Trophoblast cell (in vitro differentiated cells and primary cell): ENCODE measurements at regions not wholly inside any gene's neighbourhood (a gene's known extent, or its start where the extent isn't known, plus 50 kb on each side); places are given as distances from the start of the nearest gene placed in this dataset.

ENCODE experiments used
- DNase-seq, 2 donors: peaks; one replicate each; pipeline ENCODE4 v3.0.0-alpha.2; 2016
- H2AFZ ChIP-seq: 2 replicates; pipeline ENCODE4 v1.6.1; 2013; ENCODE audit warnings: low read length, moderate library complexity, mild to moderate bottlenecking; ENCODE audit not compliant: insufficient read depth, poor library complexity
- H2AK5ac ChIP-seq: 2 replicates; pipeline ENCODE4 v1.6.1; 2013; ENCODE audit warnings: mild to moderate bottlenecking, low read length
- H2BK120ac ChIP-seq: 2 replicates; pipeline ENCODE4 v1.6.1; 2013; ENCODE audit warnings: low read length, mild to moderate bottlenecking, moderate library complexity; ENCODE audit not compliant: insufficient read depth, poor library complexity
- H2BK12ac ChIP-seq: 2 replicates; pipeline ENCODE4 v1.6.1; 2013; ENCODE audit warnings: mild to moderate bottlenecking, low read length, moderate library complexity
- H2BK5ac ChIP-seq: 2 replicates; pipeline ENCODE4 v1.6.1; 2013; ENCODE audit warnings: low read length, low read depth, moderate library complexity, mild to moderate bottlenecking; ENCODE audit not compliant: poor library complexity
- H3K14ac ChIP-seq: 2 replicates; pipeline ENCODE4 v1.6.1; 2013; ENCODE audit warnings: mild to moderate bottlenecking, low read length
- H3K18ac ChIP-seq: 2 replicates; pipeline ENCODE4 v1.6.1; 2013; ENCODE audit warnings: mild to moderate bottlenecking, low read length
- H3K23ac ChIP-seq: 2 replicates; pipeline ENCODE4 v1.6.1; 2013; ENCODE audit warnings: low read length
- H3K27ac ChIP-seq: 2 replicates; pipeline ENCODE4 v1.5.1; 2013; ENCODE audit warnings: low read depth, mild to moderate bottlenecking, inconsistent platforms, low read length, moderate library complexity
- H3K27me3 ChIP-seq: 2 replicates; pipeline ENCODE4 v1.6.1; 2013; ENCODE audit warnings: inconsistent platforms, mild to moderate bottlenecking, low read length, moderate library complexity; ENCODE audit not compliant: insufficient read depth
- H3K36me3 ChIP-seq, 2 experiments: 1 replicate in 1 of 2; 2 replicates in 1 of 2; pipeline ENCODE4 v1.6.1; 2013; ENCODE audit warnings: low read length in 2 of 2, mild to moderate bottlenecking in 2 of 2, moderate library complexity in 1 of 2; ENCODE audit not compliant: insufficient read depth in 2 of 2, control insufficient read depth in 1 of 2
- H3K4ac ChIP-seq: 2 replicates; pipeline ENCODE4 v1.6.1; 2013; ENCODE audit warnings: low read depth, mild to moderate bottlenecking, low read length, moderate library complexity
- H3K4me1 ChIP-seq, 2 experiments: 1 replicate in 1 of 2; 2 replicates in 1 of 2; pipeline ENCODE4 v1.6.1; 2013; ENCODE audit warnings: low read length in 2 of 2, mild to moderate bottlenecking in 2 of 2, moderate library complexity in 1 of 2; ENCODE audit not compliant: insufficient read depth in 2 of 2, control insufficient read depth in 1 of 2
- H3K4me2 ChIP-seq: 2 replicates; pipeline ENCODE4 v1.6.1; 2013; ENCODE audit warnings: inconsistent platforms, mild to moderate bottlenecking, low read length, moderate library complexity
- H3K4me3 ChIP-seq: 2 replicates; pipeline ENCODE4 v1.5.1; 2013; ENCODE audit warnings: mild to moderate bottlenecking, low read depth, low read length, inconsistent platforms
- H3K79me1 ChIP-seq: one replicate; pipeline ENCODE4 v1.6.1; 2013; ENCODE audit warnings: low read length
- H3K79me2 ChIP-seq: 2 replicates; pipeline ENCODE4 v1.6.1; 2013; ENCODE audit warnings: low read length, mild to moderate bottlenecking; ENCODE audit not compliant: control insufficient read depth, insufficient read depth, poor library complexity
- H3K9ac ChIP-seq: 2 replicates; pipeline ENCODE4 v1.6.1; 2013; ENCODE audit warnings: mild to moderate bottlenecking, low read length
- H3K9me3 ChIP-seq: 2 replicates; pipeline ENCODE4 v1.6.1; 2013; ENCODE audit warnings: low read depth, mild to moderate bottlenecking, control low read depth, inconsistent platforms, low read length; ENCODE audit not compliant: insufficient read depth
- H4K12ac ChIP-seq: 2 replicates; pipeline ENCODE4 v1.6.1; 2013; ENCODE audit warnings: low read depth, mild to moderate bottlenecking, low read length, moderate library complexity
- H4K8ac ChIP-seq: 2 replicates; pipeline ENCODE4 v1.6.1; 2013; ENCODE audit warnings: low read depth, mild to moderate bottlenecking, low read length, moderate library complexity
- H4K91ac ChIP-seq: one replicate; pipeline ENCODE4 v1.6.1; 2013; ENCODE audit warnings: low read depth, mild to moderate bottlenecking, low read length, moderate library complexity
- WGBS: extraction: QIAGEN DNeasy Blood & Tissue Kit; methylation state at CpG from one replicate; pipeline ENCODE4 v1.1.7; 2013; ENCODE audit warnings: missing lambda C conversion rate; ENCODE audit not compliant: insufficient read length, insufficient coverage; ENCODE audit errors: extremely low coverage; 5-methylcytosine and 5-hydroxymethylcytosine counted together

- no peak overlapping the region for H2BK5ac ChIP-seq
- no peak overlapping the region for H3K23ac ChIP-seq
- H3K18ac ChIP-seq = no peak overlapping the region
- no peak overlapping the region for H4K8ac ChIP-seq
- peak in 1 of 2 donors; percentile 35 for DNase-seq
- H3K9me3 ChIP-seq = no peaks in the 10 kb centered on the region
- no peak overlapping the region for H3K9ac ChIP-seq
- H3K79me2 ChIP-seq = no peaks in the 10 kb centered on the region
- no peak overlapping the region for H3K4me2 ChIP-seq
- no peak overlapping the region for H2BK120ac ChIP-seq
- no peak overlapping the region for H4K12ac ChIP-seq
- no peak overlapping the region for H3K27ac ChIP-seq
- no peak overlapping the region for H3K4ac ChIP-seq
- no peaks in the 10 kb centered on the region for H3K27me3 ChIP-seq
- no peak overlapping the region for H3K14ac ChIP-seq
- H2AFZ ChIP-seq = no peak overlapping the region
- no peak overlapping the region for H2AK5ac ChIP-seq
- no peaks in the 10 kb centered on the region for H3K79me1 ChIP-seq
- no peak overlapping the region for H2BK12ac ChIP-seq
- H4K91ac ChIP-seq = no peak overlapping the region
- no peak overlapping the region for H3K4me3 ChIP-seq
- H3K4me1 ChIP-seq = peaks cover 0 to 1% of the 10 kb centered on the region in 2 experiments
- no peaks in the 10 kb centered on the region for H3K36me3 ChIP-seq
Observed at GRCh38 chr2:146602383-146602782, 1242.4 kb upstream of the ACVR2A start.

DNA sequence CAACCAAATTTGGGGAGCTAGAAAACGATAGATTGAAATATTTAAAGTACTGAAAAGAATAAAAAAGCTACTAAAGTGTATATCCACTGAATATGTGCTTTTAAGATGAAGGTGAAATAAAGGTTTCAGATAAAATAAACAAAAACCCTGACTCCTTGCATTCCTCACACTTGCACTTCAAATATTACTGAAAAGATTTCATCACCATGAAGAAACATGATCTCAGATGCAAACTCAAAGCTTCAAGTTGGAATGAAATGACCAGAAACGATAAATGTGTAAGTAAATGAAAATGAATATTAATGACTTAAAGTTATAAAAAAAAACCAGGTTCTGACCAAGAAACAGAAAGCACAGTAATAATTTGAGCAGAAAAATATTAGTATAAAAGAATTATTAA, 1246.0 kb upstream of the ACVR2A start:
- no peak overlapping the region for H3K4ac ChIP-seq
- no CpG with 5 or more reads among the region's 2 CpGs for WGBS
- H4K12ac ChIP-seq = no peak overlapping the region

DNA sequence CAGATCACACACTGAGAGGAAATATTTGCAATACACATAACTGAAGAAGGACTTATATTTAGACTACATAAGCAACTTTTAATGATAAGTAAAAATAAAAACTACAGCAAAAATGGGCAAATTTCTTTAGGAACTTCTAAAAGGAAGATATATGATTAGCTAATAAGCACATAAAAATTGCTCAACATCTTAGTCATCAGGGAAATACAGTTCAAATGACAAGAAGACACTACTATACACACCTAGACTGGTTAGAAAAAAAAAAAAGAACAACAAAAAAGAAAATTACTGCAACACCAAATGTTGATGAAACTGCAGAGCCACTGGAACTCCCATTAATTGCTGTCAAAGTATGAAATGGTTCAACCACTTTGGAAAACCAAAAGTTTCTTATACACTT, 1247.5 kb upstream of the ACVR2A start:
- H3K9ac ChIP-seq = no peak overlapping the region
- no peaks in the 10 kb centered on the region for H3K9me3 ChIP-seq
- no peak overlapping the region for H3K18ac ChIP-seq
- no peak overlapping the region for H3K14ac ChIP-seq
- DNase-seq = no peak
- H3K27me3 ChIP-seq = no peaks in the 10 kb centered on the region
- no peaks in the 10 kb centered on the region for H3K36me3 ChIP-seq
- H3K4me3 ChIP-seq = no peak overlapping the region
- H4K12ac ChIP-seq = no peak overlapping the region
- no peaks in the 10 kb centered on the region for H3K79me2 ChIP-seq
- no peak overlapping the region for H2AFZ ChIP-seq
- no peak overlapping the region for H2BK120ac ChIP-seq
- H3K79me1 ChIP-seq = no peaks in the 10 kb centered on the region
- H3K4me1 ChIP-seq = no peaks in the 10 kb centered on the region
- no peak overlapping the region for H4K91ac ChIP-seq
- no peak overlapping the region for H4K8ac ChIP-seq
- H3K4ac ChIP-seq = no peak overlapping the region
- no peak overlapping the region for H3K23ac ChIP-seq
- no peak overlapping the region for H2AK5ac ChIP-seq
- no peak overlapping the region for H2BK5ac ChIP-seq
- H3K27ac ChIP-seq = no peak overlapping the region
- H2BK12ac ChIP-seq = no peak overlapping the region
- H3K4me2 ChIP-seq = no peak overlapping the region

More for the DNA sequence above, 1246.0 kb upstream of the ACVR2A start:
- H3K4me1 ChIP-seq = peaks cover 0 to 1% of the 10 kb centered on the region in 2 experiments
- H3K18ac ChIP-seq = no peak overlapping the region
- H2AK5ac ChIP-seq = no peak overlapping the region
- H3K9ac ChIP-seq = no peak overlapping the region
- no peaks in the 10 kb centered on the region for H3K27me3 ChIP-seq
- no peak overlapping the region for H2BK5ac ChIP-seq
- H3K36me3 ChIP-seq = no peaks in the 10 kb centered on the region
- no peaks in the 10 kb centered on the region for H3K79me2 ChIP-seq
- H4K91ac ChIP-seq = no peak overlapping the region
- no peak for DNase-seq
- no peak overlapping the region for H3K4me2 ChIP-seq
- no peak overlapping the region for H3K4me3 ChIP-seq
- no peak overlapping the region for H2BK12ac ChIP-seq
- no peak overlapping the region for H4K8ac ChIP-seq
- no peak overlapping the region for H2AFZ ChIP-seq
- H3K9me3 ChIP-seq = no peaks in the 10 kb centered on the region
- no peak overlapping the region for H3K27ac ChIP-seq
- no peak overlapping the region for H3K23ac ChIP-seq
- H3K79me1 ChIP-seq = no peaks in the 10 kb centered on the region
- no peak overlapping the region for H2BK120ac ChIP-seq
- no peak overlapping the region for H3K14ac ChIP-seq

GRCh38 chr2:146591908-146592307, 1252.9 kb upstream of the ACVR2A start:
- Histone ChIP-seq H3K18ac (no peak overlapping the region), H4K8ac (no peak overlapping the region), H4K12ac (no peak overlapping the region), H2AK5ac (no peak overlapping the region), H3K36me3 (no peaks in the 10 kb centered on the region), H3K79me2 (no peaks in the 10 kb centered on the region), H4K91ac (no peak overlapping the region), H3K4me1 (no peaks in the 10 kb centered on the region), H3K4me2 (no peak overlapping the region), H2BK12ac (no peak overlapping the region), H2BK5ac (no peak overlapping the region), H3K27ac (no peak overlapping the region), H3K4ac (no peak overlapping the region), H3K27me3 (no peaks in the 10 kb centered on the region), H2BK120ac (no peak overlapping the region), H3K23ac (no peak overlapping the region), H3K4me3 (no peak overlapping the region), H3K9ac (no peak overlapping the region), H2AFZ (no peak overlapping the region), H3K79me1 (no peaks in the 10 kb centered on the region), H3K9me3 (peaks cover 4% of the 10 kb centered on the region), H3K14ac (no peak overlapping the region)
- DNase-seq = no peak
- WGBS = no CpG with 5 or more reads among the region's 4 CpGs
